ENCODE measurements at regions not wholly inside any gene's neighbourhood (a gene's known extent, or its start where the extent isn't known, plus 50 kb on each side); places are given as distances from the start of the nearest gene placed in this dataset.
A peak's percentile ranks its signal among the peaks of the same experiment; 100 is the strongest.
"Not testable (repeated sequence)": the region's sequence is repeated elsewhere in the genome, so short reads cannot be mapped to it uniquely, and the experiment has no call there.

DNA sequence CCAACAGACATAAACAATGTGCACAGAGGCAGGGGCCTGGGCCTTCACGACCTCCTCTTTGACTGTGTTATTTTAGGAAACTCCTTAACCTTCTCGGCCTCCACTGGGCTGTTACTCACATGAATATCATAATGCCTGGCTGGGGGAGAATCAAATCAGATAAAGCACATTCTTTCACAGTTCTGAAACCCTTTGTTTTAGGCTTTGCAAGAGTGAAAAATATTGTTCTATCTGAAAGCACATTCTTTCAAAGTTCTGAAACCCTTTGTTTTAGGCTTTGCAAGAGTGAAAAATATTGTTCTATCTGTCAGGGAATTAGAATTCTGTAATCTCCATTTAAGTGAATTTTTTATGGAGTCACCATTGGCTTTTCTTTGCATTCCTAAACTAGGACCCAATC is 50.7 kb upstream of the SYNDIG1 start:
- DNase-seq (ENCODE audit: low spot score) = no peak

GRCh38 chr20:24417485-24417884 is 51.9 kb upstream of the SYNDIG1 start:
- no peak for DNase-seq (ENCODE audit: low spot score)

DNA sequence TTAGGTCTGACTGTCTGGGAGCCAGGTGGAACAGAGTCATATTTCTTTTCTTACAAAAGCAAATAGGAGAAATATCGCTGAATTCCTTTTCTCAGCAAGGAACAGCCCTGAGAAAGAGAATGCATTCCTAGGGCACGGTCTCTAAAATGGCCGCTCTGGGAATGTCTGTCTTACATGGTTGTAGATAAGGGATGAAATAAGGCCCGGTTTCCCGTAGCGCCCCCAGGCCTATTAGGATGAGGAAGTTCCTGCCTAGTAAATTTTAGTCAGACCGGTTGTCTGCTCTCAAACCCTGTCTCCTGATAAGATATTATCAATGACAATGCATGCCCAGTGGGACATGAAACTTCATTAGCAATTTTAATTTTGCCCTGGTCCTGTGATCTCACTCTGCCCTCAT is 54.0 kb upstream of the SYNDIG1 start:
- DNase-seq (ENCODE audit: low spot score) = not testable (repeated sequence)

GRCh38 chr20:24411834-24412216 is 57.6 kb upstream of the SYNDIG1 start:
- DNase-seq (ENCODE audit: low spot score) = no peak

DNA sequence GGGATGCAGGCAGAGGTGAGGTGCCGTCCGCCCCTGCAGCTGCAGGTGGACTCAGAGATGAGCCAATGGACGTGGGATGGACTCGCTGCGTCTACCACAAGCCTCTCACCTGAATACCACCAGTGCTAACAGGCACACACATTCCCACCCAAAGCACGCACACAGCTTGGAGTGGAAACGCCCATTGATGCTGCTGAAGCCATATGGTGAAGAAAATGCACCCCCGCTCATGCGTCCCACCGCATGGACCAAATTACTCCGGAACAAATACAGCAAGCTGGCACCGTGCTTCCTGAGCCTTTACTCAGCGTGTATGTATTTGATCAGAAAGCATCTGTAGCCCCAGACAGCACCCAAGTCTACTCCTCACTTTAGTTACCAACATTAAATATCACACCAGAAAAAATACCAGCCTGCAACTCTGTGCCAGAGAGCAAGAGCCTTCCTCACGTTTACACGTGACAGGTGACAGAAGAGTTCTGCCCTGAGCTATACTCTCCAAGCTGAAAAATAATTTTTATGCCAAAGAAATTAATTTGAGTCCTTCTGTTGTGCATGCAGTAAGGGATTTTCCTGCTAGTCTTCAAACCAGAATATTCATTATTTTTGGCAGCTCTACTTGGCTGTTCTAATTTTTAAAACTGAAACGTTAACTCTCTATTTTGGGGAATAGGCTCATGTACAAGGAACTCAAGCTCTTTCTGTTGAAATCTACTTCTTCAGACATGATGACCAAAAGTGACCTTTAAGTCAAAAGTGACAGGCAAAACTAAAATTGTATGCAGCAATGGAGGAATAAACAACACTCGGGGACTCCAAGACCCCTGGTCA is 58.2 kb upstream of the SYNDIG1 start:
- DNase-seq (ENCODE audit: low spot score) = no peak

- DNase-seq (ENCODE audit: low spot score) = no peak
Observed at GRCh38 chr20:24407151-24407550, 62.3 kb upstream of the SYNDIG1 start.

DNA sequence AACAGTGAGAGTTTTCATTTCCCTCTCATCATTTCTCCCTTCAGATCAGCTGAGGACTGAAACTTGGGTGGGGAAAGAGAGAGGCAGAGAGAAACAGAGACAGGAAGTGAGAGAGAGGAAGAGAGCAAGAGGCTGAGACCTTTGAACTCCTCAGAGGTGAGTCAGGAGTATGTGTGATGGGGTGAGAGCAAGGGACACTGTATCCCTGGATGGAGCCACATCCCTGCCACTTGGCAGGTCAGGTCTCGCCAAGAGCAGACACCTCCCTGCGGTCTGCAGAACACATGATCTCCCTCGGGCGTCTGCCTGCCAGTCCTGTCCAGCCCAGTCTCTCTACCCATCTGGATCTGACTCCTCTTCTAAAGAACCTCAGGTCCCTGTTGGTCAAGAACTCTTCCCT is 62.7 kb upstream of the SYNDIG1 start:
- DNase-seq (ENCODE audit: low spot score) = no peak

GRCh38 chr20:24406251-24406650 is 63.2 kb upstream of the SYNDIG1 start:
- no peak for DNase-seq (ENCODE audit: low spot score)

GRCh38 chr20:24405810-24406209 is 63.6 kb upstream of the SYNDIG1 start:
- DNase-seq (ENCODE audit: low spot score) = no peak

DNA sequence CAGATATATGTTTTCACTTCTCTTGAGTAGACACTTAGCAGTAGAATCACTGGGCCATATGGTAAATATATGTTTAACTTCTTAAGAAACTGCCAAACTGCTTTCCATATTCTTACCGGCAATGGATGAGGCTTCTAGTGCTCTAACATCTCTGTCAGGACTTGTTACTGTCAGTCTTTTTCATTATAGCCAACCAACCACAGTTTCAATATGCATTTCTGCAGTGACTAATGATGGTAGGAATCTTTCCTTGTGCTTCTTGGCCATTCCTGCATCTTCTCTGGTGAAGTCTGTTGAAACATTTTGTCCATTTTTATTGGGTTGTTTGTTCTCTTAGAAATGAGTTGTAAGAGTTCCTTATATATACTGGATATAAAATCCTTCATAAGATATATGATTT is 66.0 kb upstream of the SYNDIG1 start:
- DNase-seq (ENCODE audit: low spot score) = no peak

GRCh38 chr20:24402188-24402587 is 67.2 kb upstream of the SYNDIG1 start:
- no peak for DNase-seq (ENCODE audit: low spot score)

GRCh38 chr20:24395151-24395550 is 74.3 kb upstream of the SYNDIG1 start:
- no peak for DNase-seq (ENCODE audit: low spot score)

DNA sequence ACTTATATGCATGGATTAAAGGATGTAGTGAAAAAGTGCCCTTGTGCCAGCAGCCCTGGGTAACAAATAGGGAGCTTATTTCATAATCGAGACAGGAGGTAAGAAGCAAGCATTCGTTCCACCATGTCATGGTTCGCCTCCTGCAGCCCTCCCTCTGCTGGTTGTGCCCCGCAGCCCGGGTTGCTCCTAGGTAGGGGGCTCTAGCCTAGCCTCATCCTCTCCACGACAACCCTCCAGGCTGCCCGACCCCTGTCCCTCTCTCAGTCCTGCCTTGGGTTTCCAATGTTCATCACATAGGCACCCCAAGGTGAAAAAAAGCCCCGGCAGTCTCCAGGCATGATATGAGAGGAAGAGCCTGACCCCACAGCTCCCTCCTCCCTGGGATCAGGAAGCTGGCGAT is 75.5 kb upstream of the SYNDIG1 start:
- no peak for DNase-seq (ENCODE audit: low spot score)

DNA sequence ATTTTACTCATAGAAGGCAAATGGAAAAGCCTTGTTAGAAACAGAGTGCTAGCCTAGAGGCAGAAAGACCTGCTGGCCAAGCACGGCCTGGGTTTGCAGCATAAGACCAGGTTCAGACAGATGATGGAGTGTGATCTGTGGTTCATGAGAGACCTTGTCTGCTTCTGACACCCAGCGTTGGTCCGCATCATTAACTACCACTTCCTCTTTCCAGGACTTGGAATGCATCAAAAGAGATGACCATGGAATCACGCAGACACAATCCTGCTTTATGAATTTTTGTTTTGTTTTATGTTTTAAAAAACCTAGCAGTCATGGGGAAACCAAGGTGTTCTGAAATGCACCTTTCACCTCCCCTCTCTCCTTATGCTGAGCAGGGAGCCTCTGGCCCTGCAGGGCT is 76.8 kb upstream of the SYNDIG1 start:
- DNase-seq (ENCODE audit: low spot score) = no peak

- DNase-seq (ENCODE audit: low spot score) = peak; percentile 28
Observed at GRCh38 chr20:24389686-24390085, 79.7 kb upstream of the SYNDIG1 start.

GRCh38 chr20:24388828-24389380 is 80.5 kb upstream of the SYNDIG1 start:
- DNase-seq (ENCODE audit: low spot score) = no peak

GRCh38 chr20:24385547-24385946 is 83.9 kb upstream of the SYNDIG1 start:
- no peak for DNase-seq (ENCODE audit: low spot score)

- no peak for DNase-seq (ENCODE audit: low spot score)
Observed at GRCh38 chr20:24384865-24385264, 84.6 kb upstream of the SYNDIG1 start.

- DNase-seq (ENCODE audit: low spot score) = peak; percentile 28
Observed at GRCh38 chr20:24382743-24383142, 86.7 kb upstream of the SYNDIG1 start.

DNA sequence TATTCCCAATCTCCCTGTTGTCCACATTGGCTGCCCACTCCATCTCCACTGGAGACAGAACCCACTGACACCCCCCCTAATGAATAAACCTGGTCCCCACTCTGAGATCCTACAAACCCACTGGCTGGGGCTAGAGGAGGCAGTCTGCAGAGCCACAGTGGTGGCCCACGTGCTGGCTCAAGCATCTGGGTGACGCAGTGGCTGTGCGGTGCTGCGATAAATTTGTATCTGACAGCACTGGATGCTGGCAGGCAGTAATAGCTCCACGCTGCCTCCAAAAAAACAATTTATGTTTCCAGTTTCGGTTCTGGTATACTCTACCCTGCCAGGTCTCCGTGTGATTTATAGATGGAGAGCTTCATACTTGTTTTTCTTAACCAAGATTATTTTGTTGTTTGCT is 87.1 kb upstream of the SYNDIG1 start:
- no peak for DNase-seq (ENCODE audit: low spot score)

DNA sequence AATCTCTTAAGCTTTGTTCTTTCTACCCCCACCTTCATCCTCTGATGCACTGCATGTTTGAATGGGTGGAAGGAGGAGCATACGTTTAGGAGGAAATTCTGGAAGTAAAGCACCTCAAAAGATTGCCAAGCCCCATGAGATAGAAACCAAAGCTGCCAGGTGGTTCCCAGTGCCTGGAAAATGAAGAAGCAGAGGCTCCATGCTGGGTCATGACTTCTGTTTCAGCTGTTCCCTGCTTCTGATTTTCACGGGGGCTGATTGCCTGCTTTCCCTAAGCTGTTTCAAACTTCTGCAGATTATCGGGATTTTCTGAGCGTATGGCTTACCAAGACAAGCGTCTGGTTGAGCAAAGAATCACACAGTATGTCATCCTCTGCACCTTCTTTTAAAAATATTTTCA is 87.5 kb upstream of the SYNDIG1 start:
- peak; percentile 15 for DNase-seq (ENCODE audit: low spot score)

DNA sequence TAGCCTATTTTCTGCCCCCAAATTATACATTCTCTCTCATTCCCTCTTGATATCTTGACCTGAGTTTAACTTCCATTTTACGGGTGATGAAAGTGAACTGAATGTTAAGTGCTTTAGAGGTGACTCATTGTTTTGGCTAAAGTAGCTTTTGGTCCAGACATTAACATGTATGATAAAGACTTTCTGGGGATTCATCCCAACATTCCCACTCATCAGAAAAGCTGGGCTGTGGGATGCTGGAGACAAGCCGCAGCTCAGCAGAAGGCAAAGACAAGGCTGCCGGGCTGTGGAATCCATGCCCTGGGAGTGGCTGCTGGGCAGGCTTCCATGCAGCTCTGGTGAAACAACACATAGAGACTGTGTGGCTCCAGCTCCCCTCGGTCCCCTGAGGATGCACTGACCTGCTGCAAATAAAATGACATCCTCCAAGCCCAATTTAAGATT is 89.9 kb upstream of the SYNDIG1 start:
- peak; percentile 83 for DNase-seq (ENCODE audit: low spot score)

GRCh38 chr20:24378661-24379483 is 90.6 kb upstream of the SYNDIG1 start:
- DNase-seq (ENCODE audit: low spot score) = no peak

Measured in umbilical cord (tissue), 1 donor.